GM12878 (cell line): ENCODE measurements at regions not wholly inside any gene's neighbourhood (a gene's known extent, or its start where the extent isn't known, plus 50 kb on each side); places are given as distances from the start of the nearest gene placed in this dataset.
A peak's percentile ranks its signal among the peaks of the same experiment; 100 is the strongest.

Experiments used
- ATAC-seq: fragments of 200-7000 bp; cut with Tn5 transposase; 3 replicates; pipeline ENCODE4 v1.9.1; 2020; ENCODE audit warnings: mild to moderate bottlenecking, moderate library complexity
- BruUV-seq: library from RNA; stranded (reverse); fragments of 400-500 nt; replicated peaks from 2 replicates; lab custom pipeline; 2021; lab: Mats Ljungman, UMichigan
- CTCF ChIA-PET: fragments of 300-600 bp; sonication (Branson Sonifier 250); formaldehyde crosslinking; extraction: SDS; loops from one replicate; lab custom pipeline; 2021; ENCODE audit warnings: inconsistent platforms; lab: Yijun Ruan, JAX
- POLR2A ChIA-PET: fragments of 350-600 bp; formaldehyde crosslinking; extraction: SDS; loops from one replicate; lab custom pipeline; 2021; ENCODE audit warnings: inconsistent platforms; lab: Charles Lee
- RAD21 ChIA-PET: fragments of 300-600 bp; sonication (Branson Sonifier 250); formaldehyde crosslinking; loops from one replicate; lab custom pipeline; 2023; ENCODE audit warnings: antibody characterized with exemption; ENCODE audit not compliant: unreplicated experiment; lab: Charles Lee
- SMC1A ChIA-PET: fragments of 300-600 bp; sonication (Branson Sonifier 250); formaldehyde crosslinking; loops from one replicate; lab custom pipeline; 2023; ENCODE audit not compliant: unreplicated experiment, uncharacterized antibody; lab: Charles Lee
- DNase-seq: peaks from one replicate; pipeline ENCODE4 v3.0.0-alpha.2; 2011; ENCODE audit warnings: low read depth, low spot score
- FAIRE-seq: peaks from 3 replicates; lab custom pipeline; 2011; peaks lifted over from hg19 to GRCh38; lab: Jason Lieb, UNC
- H2AFZ ChIP-seq: 2 replicates; pipeline ENCODE4 v1.6.0; 2011; ENCODE audit warnings: low read depth, low read length, control low read depth; ENCODE audit not compliant: control insufficient read depth
- H3K27ac ChIP-seq: 2 replicates; pipeline ENCODE4 v1.5.1; 2011; ENCODE audit warnings: control low read depth; ENCODE audit not compliant: control insufficient read depth, insufficient read depth
- H3K27me3 ChIP-seq, 2 experiments: replicated peaks in 1 of 2; 2 replicates each; pipeline versions ENCODE4 v1.6.0 to v1.6.1; 2011; ENCODE audit warnings: low read length in 1 of 2; ENCODE audit not compliant: control insufficient read depth in 2 of 2, insufficient read depth in 2 of 2
- H3K36me3 ChIP-seq, 2 experiments: 2 replicates each; pipeline ENCODE4 v1.5.1; 2011; ENCODE audit warnings: low read length in 1 of 2; ENCODE audit not compliant: control insufficient read depth in 2 of 2, insufficient read depth in 2 of 2
- H3K4me1 ChIP-seq: 2 replicates; pipeline ENCODE4 v1.6.1; 2011; ENCODE audit warnings: mild to moderate bottlenecking, low read length, moderate library complexity, mixed read lengths; ENCODE audit not compliant: control insufficient read depth, insufficient read depth
- H3K4me2 ChIP-seq: 2 replicates; pipeline ENCODE4 v1.6.0; 2011; ENCODE audit warnings: control low read depth; ENCODE audit not compliant: control insufficient read depth, insufficient read depth
- H3K4me3 ChIP-seq: fragments of 200-600 bp; sonication (generic); 2 replicates; pipeline ENCODE4 v1.5.1; 2016
- H3K79me2 ChIP-seq: 2 replicates; pipeline ENCODE4 v1.6.0; 2011; ENCODE audit warnings: low read length; ENCODE audit not compliant: control insufficient read depth, insufficient read depth
- H3K9ac ChIP-seq: 2 replicates; pipeline ENCODE4 v1.8.0; 2011; ENCODE audit warnings: low read length, control low read depth, mixed read lengths; ENCODE audit not compliant: control insufficient read depth, insufficient read depth
- H3K9me3 ChIP-seq: replicated peaks from 3 replicates; pipeline ENCODE4 v1.5.1; 2011; ENCODE audit warnings: mild to moderate bottlenecking, low read length; ENCODE audit not compliant: control insufficient read depth, insufficient read depth
- H4K20me1 ChIP-seq: 2 replicates; pipeline ENCODE4 v1.6.0; 2011; ENCODE audit not compliant: control insufficient read depth, insufficient read depth
- BACH1 ChIP-seq: fragments of 450-650 bp; IDR thresholded peaks from 2 replicates; pipeline ENCODE4 v1.6.1; 2017; ENCODE audit warnings: mild to moderate bottlenecking, borderline replicate concordance
- BCLAF1 ChIP-seq: fragments of 450-650 bp; IDR thresholded peaks from 2 replicates; pipeline ENCODE4 v1.6.1; 2017; ENCODE audit warnings: antibody characterized with exemption, mild to moderate bottlenecking, moderate library complexity
- CBFB ChIP-seq: IDR thresholded peaks from 2 replicates; pipeline ENCODE4 v1.6.1; 2016; ENCODE audit warnings: antibody characterized with exemption, low read depth
- CBX3 ChIP-seq: fragments of 200-600 bp; sonication (generic); IDR thresholded peaks from 2 replicates; pipeline ENCODE4 v1.6.1; 2016; ENCODE audit warnings: low read depth, borderline replicate concordance
- ESRRA ChIP-seq: IDR thresholded peaks from 2 replicates; pipeline ENCODE4 v1.6.1; 2012; ENCODE audit warnings: mild to moderate bottlenecking, low read length, improper control_type of control experiment
- EZH2 ChIP-seq: IDR thresholded peaks from 2 replicates; pipeline ENCODE4 v1.6.1; 2012; ENCODE audit warnings: low read depth, mild to moderate bottlenecking, control low read depth, inconsistent platforms, low read length, borderline replicate concordance; ENCODE audit not compliant: control insufficient read depth
- MLLT1 ChIP-seq: fragments of 450-650 bp; IDR thresholded peaks from 2 replicates; pipeline ENCODE4 v1.6.1; 2016; ENCODE audit warnings: mild to moderate bottlenecking
- RAD21 ChIP-seq: IDR thresholded peaks from 2 replicates; pipeline ENCODE4 v1.6.1; 2011; ENCODE audit warnings: mild to moderate bottlenecking, low read depth, low read length, moderate library complexity; ENCODE audit not compliant: insufficient read depth
- RB1 ChIP-seq: fragments of 450-650 bp; formaldehyde crosslinking; IDR thresholded peaks from 2 replicates; pipeline ENCODE4 v1.6.1; 2017; ENCODE audit warnings: mild to moderate bottlenecking, borderline replicate concordance
- SMC3 ChIP-seq: IDR thresholded peaks from 2 replicates; pipeline ENCODE4 v1.6.1; 2011; ENCODE audit warnings: low read length, improper control_type of control experiment, borderline replicate concordance
- STAT1 ChIP-seq: fragments of 450-650 bp; conservative IDR thresholded peaks from 2 replicates; pipeline ENCODE4 v1.6.1; 2014; ENCODE audit warnings: antibody characterized with exemption, mild to moderate bottlenecking
- ZBTB40 ChIP-seq: fragments of 450-650 bp; IDR thresholded peaks from 2 replicates; pipeline ENCODE4 v1.6.1; 2016; ENCODE audit warnings: mild to moderate bottlenecking, moderate library complexity, borderline replicate concordance
- WGBS: methylation state at CpG from one replicate; pipeline ENCODE4 v1.1.6; 2016; ENCODE audit warnings: low lambda C conversion rate; ENCODE audit not compliant: insufficient replicate concordance, insufficient coverage; ENCODE audit errors: missing lambda C conversion rate; 5-methylcytosine and 5-hydroxymethylcytosine counted together
- in situ Hi-C: fragments of 300-500 bp; cut with MboI; formaldehyde crosslinking; loops from 9 replicates; pipeline ENCODE4 v1.14.3; 2018; ENCODE audit warnings: mixed read lengths
- intact Hi-C: fragments of 100-400 bp; cut with micrococcal nuclease; formaldehyde crosslinking; loops from one replicate; pipeline ENCODE4 v1.14.2; 2022; ENCODE audit not compliant: unreplicated experiment

- TF ChIP-seq MLLT1 (no peak), BACH1 (no peak)
Observed at GRCh38 chr12:108459149-108459548, 55.9 kb upstream of the FICD start (continued).

- no peaks in the 10 kb centered on the region for H3K27me3 ChIP-seq
- no TSS peak for BruUV-seq
- WGBS = 31% methylated on average over 7 of the region's 7 CpGs
- SMC1A ChIA-PET = interaction anchor here (0.6 to 4.7 kb wide), 13 partner anchors 14 to 466 kb away, joined by 3 to 32 read pairs (median 5); no protein-coding TSS in a partner anchor
- TF ChIP-seq RAD21 (peak; percentile 34), EZH2 (no peak), ZBTB40 (no peak), SMC3 (peak; percentile 8; the same call in 1 of the 2 replicates), BACH1 (no peak), CBX3 (no peak), RB1 (no peak), CBFB (no peak), STAT1 (no peak), BCLAF1 (no peak), ESRRA (no peak)
- TF ChIP-seq, all 136 proteins: peak for 2
- no peak overlapping the region for H3K9ac ChIP-seq
- no peaks in the 10 kb centered on the region for H4K20me1 ChIP-seq
- no peaks in the 10 kb centered on the region for H3K9me3 ChIP-seq
- no peak overlapping the region for H3K4me2 ChIP-seq
- RAD21 ChIA-PET = interaction anchor here (0.7 to 2.5 kb wide), 11 partner anchors 11 to 1183 kb away, joined by 3 to 23 read pairs (median 4); no protein-coding TSS in a partner anchor
- no peak for ATAC-seq
- FAIRE-seq = no peak
- CTCF ChIA-PET = interaction anchor here (0.6 to 4.8 kb wide), 35 partner anchors 9 to 539 kb away, joined by 3 to 51 read pairs (median 4); no protein-coding TSS in a partner anchor
- H3K36me3 ChIP-seq = no peaks in the 10 kb centered on the region
- in situ Hi-C loops (no loop called here), intact Hi-C loops (loop anchor here (1.0 to 10.0 kb wide), 9 partner anchors 53 to 467 kb away; no protein-coding TSS in a partner anchor)
- H3K4me1 ChIP-seq = peaks cover 7% of the 10 kb centered on the region; the same call in 1 of the 2 replicates
- H3K79me2 ChIP-seq = no peaks in the 10 kb centered on the region
- H2AFZ ChIP-seq = no peak overlapping the region
- POLR2A ChIA-PET = no interaction called here
- H3K4me3 ChIP-seq = no peak overlapping the region
- H3K27ac ChIP-seq = no peak overlapping the region
- DNase-seq = no peak
Observed at GRCh38 chr12:108457734-108458361, 57.2 kb upstream of the FICD start.
